GM13976 (cell line): ENCODE measurements at regions not wholly inside any gene's neighbourhood (a gene's known extent, or its start where the extent isn't known, plus 50 kb on each side); places are given as distances from the start of the nearest gene placed in this dataset.

Experiments
- DNase-seq: peaks from one replicate; pipeline ENCODE4 v3.0.0; 2012; ENCODE audit warnings: low spot score
- CTCF ChIP-seq: IDR thresholded peaks from 2 replicates; pipeline ENCODE4 v1.5.1; 2012; ENCODE audit warnings: borderline replicate concordance, mild to moderate bottlenecking; ENCODE audit not compliant: insufficient read depth; ENCODE audit errors: extremely low read depth, missing control alignments, control extremely low read depth
- in situ Hi-C: fragments of 300-500 bp; cut with MboI; formaldehyde crosslinking; loops from one replicate; pipeline ENCODE4 v1.12.0; 2022; ENCODE audit warnings: low sequenced_read_pairs, mixed read lengths, inconsistent platforms; ENCODE audit not compliant: unreplicated experiment

- in situ Hi-C loops = no loop called here
These were observed 53.1 kb upstream of the WNT4 start for GRCh38 chr1:22196041-22196440.

GRCh38 chr1:22196641-22197040 is 53.7 kb upstream of the WNT4 start:
- TF ChIP-seq CTCF = no peak
- DNase-seq = no peak
- in situ Hi-C loops = no loop called here

More at GRCh38 chr1:22196041-22196440, 53.1 kb upstream of the WNT4 start:
- TF ChIP-seq CTCF = no peak
- no peak for DNase-seq

GRCh38 chr1:22197644-22198043 is 54.7 kb upstream of the WNT4 start:
- TF ChIP-seq CTCF = no peak
- in situ Hi-C loops = no loop called here
- DNase-seq = no peak

- no peak for TF ChIP-seq CTCF
- in situ Hi-C loops = no loop called here
- DNase-seq = no peak
These were observed 58.1 kb upstream of the WNT4 start for GRCh38 chr1:22201023-22201422.

- no peak for DNase-seq
- TF ChIP-seq CTCF = no peak
- in situ Hi-C loops = no loop called here
These were observed 60.4 kb upstream of the WNT4 start for GRCh38 chr1:22203335-22203734.

- in situ Hi-C loops = no loop called here
- TF ChIP-seq CTCF = no peak
- no peak for DNase-seq
These were observed 61.4 kb upstream of the WNT4 start for GRCh38 chr1:22204057-22204840.
